HPDE6-E6E7 (cell line): ENCODE measurements at regions not wholly inside any gene's neighbourhood (a gene's known extent, or its start where the extent isn't known, plus 50 kb on each side); places are given as distances from the start of the nearest gene placed in this dataset.
"Not testable (repeated sequence)": the region's sequence is repeated elsewhere in the genome, so short reads cannot be mapped to it uniquely, and the experiment has no call there.

Source experiments
- DNase-seq: peaks from one replicate; pipeline ENCODE4 v3.0.0; 2011; ENCODE audit warnings: missing footprints; ENCODE audit errors: extremely low spot score

DNA sequence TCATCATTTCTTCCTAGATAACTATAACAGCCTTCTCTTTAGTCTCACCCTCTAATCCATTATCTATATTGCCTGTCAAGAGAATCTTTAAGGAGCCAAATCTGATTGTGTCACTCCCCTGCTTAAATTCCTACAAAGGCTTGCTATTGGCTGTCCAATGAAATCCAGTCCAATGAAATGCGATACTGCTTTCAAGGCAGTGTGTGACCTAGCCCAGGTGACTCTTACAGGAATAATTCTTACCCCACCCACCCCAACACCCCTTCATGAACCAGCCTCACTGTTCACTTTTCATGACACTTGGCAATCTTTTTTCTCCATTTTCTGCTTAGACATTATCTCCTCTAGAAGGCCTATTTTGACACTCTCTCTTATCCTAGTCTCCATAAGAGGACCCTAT lies 163.3 kb upstream of the MARCKS start:
- DNase-seq: no peak

DNA sequence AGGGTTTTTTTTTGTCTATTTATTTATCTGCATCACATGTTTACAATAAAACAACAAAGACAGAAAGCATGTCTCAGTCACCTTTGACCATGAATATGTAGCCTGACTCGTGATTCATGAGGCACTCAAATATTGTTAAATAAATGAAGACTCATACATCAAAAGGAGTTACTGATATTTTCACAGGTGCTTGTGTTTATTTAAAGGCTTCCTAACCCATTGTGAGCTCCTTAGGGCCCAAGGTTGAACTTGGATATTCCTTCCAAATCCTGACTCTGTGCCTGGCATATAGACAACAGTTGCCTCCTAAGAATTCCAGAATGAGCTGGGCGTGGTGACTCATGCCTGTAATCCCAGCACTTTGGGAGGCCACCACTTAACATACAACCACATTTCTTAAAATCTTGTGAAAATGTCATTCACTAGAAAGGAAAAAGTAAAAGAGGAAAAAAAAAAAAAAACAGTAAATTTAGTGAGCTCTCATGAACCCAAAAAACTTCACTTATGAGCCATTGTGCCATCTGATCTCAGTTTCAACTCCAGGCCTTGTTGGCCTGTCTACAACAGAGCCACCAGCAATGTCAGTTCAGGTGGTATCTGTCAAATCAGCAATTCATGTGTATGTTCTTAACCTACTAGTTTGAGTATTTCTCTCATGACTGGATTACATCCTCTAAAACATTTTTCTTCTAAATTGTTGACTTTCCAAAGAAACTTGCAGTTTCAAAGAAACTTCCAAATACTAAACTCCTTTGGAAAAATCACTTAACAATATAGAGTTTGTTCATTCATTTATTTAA lies 162.7 kb upstream of the MARCKS start:
- DNase-seq: no peak

DNA sequence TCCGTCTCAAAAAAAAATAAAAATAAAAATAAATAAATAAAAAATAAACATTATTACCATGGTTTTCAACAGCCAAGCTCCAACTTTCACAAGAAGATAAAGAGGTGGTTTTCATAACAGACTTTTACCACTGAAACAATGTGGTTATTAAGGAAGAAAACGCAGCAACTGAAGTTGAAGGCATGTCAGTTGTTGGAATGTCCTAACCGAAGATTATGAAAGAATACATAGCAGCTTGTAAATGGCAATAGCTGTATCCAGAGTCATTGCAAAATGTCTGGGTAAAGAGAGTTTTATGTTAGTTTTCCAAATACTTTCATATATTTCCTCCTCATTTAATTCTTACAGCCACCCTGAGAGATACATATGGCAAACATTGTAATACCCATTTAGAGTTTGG lies 161.6 kb upstream of the MARCKS start:
- no peak for DNase-seq

DNA sequence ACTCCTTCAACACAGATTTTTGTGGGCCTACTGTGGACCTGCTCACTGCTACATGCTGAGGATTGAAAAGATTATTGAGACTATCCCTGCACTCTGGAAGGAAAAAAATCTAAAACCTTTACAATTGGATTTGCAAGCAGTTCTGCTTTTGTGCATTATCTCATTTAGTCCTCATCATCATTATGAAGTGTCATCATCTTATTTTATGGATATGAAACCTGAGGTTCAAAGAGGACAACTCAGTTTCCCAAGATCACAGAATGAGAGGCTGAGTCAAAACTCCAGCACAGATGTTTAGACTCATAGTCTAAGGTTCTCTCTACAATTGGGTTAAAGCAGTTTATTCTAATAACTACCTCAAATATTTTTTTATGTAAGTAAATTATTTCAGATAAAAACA lies 160.2 kb upstream of the MARCKS start:
- DNase-seq: no peak

DNA sequence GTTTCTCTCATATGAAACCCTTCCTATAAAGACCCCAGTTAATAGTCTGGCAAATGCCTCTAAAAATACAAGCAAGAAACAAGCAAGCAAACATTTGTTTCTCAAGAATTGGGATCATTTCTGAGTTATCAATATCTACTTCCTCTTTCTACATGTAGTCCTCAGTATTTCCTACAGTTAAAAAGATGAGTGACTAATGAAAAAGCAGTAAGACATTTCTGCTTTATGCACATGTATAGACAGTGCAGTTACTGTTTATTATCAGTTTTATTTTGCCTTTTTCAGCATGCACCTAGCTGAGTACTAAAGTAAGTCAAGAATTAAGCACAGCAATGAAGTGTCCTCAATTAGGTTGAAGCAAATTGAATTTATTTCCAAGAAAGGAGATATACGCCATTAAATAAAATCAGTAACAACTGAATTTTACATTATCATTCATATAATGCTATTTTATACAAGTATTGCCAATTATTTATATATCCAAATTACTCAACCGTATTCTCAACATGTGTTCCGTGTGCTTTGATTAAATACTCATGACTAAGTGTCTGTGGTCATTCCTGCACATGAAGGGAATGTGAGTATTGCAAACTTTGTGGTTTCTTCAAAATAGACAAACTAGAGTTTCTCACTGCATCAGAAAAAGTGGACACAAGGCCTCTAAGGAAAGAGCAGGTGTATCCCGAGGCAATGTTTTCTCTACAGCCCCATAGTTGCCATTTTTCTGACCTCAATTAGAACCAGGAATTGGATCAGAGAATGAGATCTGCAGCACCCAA lies 159.3 kb upstream of the MARCKS start:
- peak; percentile 59 for DNase-seq

DNA sequence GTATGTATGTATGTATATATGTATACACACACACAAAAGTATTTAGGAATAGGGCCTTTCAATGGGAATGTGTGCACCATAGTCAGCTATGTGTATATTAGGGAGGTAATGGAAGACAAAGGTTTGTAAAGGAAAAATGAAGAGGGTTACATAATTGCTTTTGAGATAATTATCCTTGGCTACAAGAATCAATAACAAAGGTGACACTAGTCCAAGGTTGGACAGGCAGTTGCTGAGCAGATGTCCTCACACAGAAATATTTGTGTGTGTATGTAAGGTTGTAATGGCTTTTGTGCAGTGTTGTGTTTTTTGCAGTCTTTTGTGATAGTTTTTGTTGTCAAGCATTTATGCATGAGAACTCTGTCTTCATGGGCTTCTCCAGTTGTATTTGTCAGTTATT lies 157.9 kb upstream of the MARCKS start:
- no peak for DNase-seq

DNA sequence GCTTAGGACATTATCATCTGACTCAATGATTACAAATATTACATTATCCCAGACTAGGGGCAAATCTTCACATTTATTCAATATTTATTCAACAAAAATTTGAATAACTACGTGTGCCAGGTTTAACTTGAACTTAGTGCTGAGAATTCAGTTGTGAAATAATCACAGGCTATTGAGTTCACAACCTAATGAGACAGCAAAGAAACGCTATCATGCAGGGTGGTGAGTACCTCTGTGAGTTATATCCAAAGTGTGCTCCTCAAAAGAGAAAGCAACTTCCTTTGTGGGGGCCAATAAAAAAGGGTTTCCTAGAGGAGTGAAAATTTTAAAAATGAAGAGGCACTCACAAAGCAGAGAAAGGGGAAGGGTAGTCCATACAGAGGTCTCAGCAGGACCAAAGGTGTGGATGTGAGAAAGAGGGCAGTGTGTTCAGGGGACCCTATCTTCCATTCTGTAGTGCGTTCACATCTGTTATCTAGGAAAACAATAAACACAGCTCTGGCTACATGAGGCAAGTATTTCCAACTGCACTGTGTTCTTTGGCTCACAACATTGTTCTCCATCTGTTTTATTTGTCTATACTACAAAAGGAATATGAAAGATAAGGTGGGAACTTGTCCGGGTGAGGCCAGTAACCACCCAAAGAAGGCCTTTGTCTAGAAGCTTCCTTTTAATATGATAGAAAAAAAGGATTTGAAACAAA lies 155.4 kb upstream of the MARCKS start:
- DNase-seq: no peak

DNA sequence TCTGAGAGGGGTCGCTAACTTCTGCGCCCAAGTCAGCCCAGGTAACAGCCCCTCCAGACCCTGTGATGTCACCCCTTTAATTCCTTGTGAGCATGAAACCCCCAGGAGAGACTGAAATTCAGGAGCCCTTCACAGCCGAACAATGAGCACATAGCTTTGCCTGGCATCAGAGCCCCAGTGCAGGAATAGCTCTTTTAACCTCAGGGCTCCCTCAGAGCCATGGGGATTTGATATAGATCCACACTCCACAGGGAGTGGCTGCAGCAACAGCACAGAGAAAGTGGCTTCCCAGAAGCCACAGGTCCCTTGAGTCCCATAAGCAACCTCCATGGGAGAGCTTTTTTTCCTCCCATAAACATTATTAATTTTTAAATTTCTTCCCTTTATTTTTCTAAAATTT lies 150.0 kb upstream of the MARCKS start:
- DNase-seq: no peak

DNA sequence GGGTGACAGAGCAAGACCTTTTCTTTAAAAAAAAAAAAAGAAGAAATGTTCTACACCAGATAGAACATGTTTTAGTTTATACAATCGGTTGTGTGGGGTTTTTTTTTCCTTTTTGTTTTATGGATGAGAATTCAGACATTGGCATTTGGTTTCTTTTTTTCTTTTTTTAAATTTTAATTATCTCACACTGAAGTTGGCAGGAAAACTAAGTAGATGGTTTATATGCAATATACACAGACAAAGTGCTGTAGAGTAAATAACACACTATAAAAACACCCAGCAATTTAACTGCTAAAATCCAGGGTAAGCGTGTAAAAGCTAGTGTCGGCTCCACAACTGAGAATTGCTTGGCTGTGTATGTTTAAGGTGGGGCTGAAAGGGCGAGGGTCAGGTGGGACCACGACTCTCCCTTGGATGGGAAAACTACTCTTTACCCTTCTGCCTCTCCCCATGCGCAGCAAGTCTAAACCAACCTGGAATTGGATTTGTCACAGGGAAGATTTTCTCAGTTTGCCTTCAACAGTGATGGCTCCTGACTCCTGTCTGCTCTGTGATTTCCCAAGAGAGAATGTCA lies 147.1 kb upstream of the MARCKS start:
- DNase-seq: no peak

DNA sequence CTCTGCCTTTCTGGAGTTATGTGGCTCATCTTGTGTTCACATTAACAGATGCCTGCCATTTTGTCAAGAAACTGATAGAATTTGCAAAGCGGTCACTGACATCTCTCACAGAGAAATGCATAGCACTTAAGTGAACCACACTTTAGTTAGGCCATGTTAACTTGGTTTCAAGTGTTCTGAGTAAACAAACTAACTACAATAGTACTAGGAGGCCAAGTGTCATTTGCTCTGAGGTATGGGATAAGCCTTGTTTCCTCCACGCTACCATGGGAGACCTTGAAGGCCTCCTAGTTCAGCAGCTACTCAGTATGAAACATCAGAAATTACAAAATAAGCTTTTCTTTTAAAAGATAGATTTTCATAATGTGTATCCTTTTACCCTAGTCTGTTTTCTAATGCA lies 143.5 kb upstream of the MARCKS start:
- DNase-seq: no peak

DNA sequence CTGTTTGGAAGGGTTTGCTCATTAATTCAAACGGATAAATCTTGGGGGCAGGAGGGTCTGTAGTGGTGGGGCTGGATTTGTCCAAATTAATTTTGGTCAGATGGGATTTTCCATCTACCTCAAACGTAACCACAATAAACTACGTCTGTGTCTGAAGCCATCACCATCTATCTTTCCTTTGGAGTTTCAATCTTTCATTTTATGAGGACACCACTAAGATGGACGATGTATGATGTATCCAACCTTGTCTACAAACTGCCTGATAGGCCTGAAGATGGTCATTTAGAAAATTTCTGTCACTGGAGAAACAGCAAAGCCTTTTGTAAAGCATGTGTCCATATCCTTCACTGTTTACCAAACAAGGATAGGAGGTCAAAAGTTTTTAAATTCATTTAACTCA lies 138.6 kb upstream of the MARCKS start:
- DNase-seq: no peak

DNA sequence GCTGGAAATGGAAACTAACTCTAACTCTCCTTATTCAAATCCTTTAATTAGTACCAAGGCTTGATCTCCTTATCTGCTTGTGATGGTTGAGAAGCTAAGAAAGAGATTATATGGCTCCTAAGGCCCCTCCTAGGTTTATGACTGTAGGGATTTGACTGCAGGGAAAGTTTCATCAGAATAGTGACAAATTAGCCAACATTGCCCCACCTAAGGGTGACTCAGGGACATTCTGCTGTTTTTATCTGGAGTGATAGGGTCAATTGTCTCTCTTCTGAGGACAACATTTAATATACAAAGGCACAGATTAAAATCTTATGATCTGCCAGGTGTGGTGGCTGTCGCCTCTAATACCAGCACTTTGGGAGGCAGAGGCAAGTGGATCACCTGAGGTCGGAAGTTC lies 138.1 kb upstream of the MARCKS start:
- DNase-seq: no peak

DNA sequence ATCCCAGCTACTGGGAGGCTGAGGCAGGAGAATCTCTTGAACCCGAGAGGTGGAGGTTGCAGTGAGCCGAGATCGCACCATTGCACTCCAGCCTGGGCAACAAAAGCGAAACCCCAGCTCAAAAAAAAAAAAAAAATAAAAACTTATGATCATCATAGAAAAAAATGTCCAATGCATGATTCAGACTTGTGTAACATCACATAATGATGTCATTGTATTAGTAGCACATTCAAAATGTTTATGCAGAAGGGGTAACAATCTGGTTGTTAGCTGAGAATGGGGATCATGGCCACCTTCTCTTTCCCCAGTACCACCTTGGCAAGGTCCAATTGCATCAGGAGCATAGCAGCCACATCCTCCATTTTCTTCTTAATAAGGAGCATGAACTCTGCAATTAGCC lies 137.6 kb upstream of the MARCKS start:
- no peak for DNase-seq

DNA sequence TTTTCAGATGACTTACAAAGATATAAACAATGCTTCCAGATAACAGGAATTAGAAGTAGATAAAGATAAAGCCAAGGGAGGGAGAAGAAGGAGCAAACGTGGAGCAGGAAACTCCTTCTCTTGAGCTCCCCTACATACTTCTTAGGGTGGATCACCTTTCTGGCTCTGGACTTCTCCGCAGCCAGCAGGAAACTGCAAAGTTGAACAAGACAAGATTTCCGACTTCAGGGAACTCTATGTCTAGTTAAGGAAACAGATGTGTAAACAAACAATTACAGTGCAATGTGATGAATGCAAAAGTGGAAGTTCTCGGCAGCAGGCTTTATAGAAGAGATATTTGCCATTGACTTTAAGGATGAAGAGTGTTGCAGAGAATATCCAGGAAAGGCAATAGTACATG lies 134.0 kb upstream of the MARCKS start:
- DNase-seq: no peak

DNA sequence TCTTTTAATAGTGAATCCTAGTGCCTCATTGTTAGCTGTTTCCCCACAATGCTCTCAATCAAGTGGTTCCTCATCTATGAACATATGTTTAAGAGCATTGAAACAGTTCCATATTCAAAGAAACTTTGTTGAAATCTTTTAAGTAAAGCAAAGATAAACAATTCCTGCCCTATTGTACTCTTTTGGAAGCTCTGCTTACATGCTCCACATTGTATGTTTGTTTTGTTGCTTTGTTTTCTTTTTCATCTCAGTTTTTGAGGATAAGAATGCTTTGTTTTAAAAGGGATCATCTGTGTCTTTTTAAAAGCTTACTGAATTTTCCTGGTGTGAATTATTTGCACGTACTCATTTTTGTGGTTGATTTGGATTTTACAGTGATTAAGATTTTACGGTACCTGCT lies 132.2 kb upstream of the MARCKS start:
- DNase-seq: not testable (repeated sequence)

DNA sequence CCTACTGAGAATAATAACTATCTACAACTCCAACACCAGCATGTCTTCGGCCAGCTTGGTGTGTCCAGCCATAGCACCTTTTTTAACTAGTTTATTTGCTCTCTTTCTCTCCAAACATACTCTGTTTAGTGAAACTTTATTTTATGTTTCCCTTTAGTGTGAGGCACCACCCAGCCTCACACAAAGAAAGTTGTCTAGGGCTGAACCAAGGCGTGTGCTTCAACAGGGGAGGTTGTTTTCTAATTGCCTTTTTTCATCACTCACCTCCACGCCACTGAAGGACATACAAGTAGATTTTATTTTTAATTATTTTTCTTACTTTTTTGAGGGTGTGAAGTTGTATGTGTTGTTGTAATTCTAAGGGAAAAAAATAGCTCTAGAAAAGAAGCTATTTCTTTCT lies 125.6 kb upstream of the MARCKS start:
- DNase-seq: no peak

DNA sequence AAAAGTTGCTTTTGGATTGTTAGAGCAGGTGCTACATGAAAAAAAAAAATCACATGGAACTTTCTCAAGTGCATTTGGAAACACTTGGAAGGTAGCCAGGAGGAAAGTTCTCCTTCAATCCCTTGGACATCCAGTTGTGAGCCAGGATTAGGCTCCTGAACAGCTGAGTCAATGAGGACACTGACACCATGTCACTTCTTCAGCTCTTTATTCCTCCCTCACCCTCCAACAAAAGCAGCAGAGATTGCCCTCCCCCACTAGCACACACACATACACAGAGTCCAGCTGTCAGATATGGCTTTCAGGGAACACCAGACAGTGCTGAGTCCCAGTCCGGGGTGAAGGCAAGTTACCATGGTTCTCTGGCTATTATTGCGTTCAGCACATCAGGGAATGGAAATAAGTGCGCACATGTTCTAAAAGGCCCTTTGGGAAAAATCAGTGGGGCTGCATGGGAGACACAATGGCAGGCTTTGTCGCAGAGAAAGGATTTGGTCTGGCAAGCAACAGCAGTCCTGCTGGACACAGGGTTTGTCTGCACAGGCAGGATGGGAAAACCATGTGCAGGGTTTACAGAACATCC lies 124.7 kb upstream of the MARCKS start:
- no peak for DNase-seq

DNA sequence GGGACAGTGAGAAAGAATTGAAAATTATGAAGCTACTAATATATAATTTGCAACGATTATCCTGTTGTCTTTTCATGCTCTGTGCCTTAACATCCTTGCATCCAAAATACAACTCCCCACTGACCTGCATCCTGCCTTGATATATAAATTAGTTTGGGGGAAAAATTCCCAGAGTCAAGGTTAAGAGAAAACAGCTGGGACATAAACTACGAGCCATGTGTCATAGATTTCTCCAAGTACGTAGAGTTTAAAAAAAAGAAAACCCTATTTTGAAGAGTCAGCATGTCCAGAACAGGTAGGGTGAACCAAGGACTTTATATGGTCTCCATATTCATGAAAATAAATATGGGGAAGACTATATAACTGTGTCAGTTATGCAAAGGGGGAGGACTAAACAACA lies 123.8 kb upstream of the MARCKS start:
- no peak for DNase-seq

DNA sequence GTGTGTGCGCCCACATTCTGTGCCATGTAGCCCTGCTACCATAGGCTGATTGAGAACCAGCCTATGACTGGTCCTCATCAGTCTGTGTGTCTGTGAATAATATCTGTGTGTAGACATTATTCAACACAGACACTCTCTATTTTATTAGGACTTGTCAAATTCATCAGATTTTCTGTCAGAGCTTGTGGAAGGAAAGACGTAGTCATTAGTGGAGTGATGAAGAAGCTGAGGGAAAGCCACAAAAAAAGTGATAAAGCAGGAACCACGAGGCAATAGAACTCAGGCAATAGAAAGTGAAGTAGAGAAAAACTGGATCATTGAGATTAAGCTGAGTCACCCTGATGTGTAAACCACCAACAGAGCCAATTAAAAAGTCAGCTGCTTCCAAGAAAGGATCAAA lies 122.2 kb upstream of the MARCKS start:
- no peak for DNase-seq

DNA sequence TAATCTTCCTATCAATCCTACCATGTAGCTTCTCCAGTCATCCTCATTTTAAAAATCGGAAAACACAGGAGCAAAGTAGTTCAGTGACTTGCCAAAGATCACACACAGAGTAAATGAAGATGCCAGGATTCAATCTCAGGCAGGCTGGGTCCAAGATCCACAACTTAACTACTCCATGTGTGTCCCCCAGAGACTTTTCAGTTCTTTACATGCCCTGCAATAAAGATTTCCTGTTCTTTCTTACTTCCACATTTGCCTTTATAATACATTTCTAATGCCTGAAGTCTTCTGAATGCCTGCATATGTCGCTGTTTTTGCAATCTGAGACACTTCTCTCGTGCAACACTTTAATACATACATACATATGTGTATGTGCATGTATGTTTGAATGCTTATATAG lies 121.7 kb upstream of the MARCKS start:
- DNase-seq: no peak

DNA sequence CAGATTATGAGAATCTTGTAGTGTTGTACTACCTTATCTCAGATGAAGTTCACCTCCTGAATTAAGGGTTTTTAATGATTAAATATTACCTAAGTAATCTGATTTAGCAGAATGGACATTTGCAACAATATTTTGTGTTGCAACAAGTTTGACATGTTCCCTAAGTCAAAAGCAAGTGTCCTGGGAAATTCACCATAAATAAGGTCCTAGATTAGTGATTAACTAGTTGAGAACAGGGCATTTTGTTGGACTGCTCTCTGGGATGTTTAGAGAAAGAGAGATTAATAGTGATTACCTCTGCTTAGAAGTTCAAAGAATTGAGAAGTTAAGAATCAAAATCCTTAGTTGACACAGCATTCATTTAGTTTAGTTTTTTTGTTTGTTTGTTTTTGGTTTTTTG lies 120.2 kb upstream of the MARCKS start:
- no peak for DNase-seq

DNA sequence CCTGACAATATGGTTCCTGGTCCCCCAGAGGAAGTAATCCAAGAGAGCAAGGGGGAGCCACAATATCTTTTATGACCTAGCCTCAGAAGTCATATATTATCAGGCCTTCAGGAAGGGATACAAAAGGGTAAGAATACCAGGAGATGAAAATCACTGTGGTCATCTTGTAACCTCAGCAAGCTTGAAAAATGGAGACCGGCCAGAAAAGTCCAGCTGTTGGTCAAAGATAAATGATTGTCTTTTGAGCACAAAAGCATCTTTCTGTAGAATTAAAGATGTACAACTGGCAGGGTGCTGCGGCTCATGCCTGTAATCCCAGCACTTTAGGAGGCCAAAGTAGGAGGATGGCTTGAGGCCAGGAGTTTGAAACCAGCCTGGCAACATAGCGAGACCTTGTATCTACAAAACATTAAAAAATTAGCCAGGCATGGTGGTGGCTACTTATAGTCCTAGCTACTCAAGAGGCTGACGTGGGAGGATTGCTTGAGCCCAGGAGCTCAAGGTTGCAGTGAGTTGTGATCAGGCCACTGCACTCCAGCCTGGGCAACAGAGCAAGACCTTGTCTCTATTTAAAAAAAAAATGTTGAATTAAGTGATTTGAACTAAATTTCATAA lies 118.0 kb upstream of the MARCKS start:
- DNase-seq: no peak
